RPMI8226 (cell line): ENCODE measurements at regions not wholly inside any gene's neighbourhood (a gene's known extent, or its start where the extent isn't known, plus 50 kb on each side); places are given as distances from the start of the nearest gene placed in this dataset.
"Not testable (repeated sequence)": the region's sequence is repeated elsewhere in the genome, so short reads cannot be mapped to it uniquely, and the experiment has no call there.

Source experiments
- DNase-seq: peaks from one replicate; pipeline ENCODE4 v3.0.0-alpha.2; 2015

DNA sequence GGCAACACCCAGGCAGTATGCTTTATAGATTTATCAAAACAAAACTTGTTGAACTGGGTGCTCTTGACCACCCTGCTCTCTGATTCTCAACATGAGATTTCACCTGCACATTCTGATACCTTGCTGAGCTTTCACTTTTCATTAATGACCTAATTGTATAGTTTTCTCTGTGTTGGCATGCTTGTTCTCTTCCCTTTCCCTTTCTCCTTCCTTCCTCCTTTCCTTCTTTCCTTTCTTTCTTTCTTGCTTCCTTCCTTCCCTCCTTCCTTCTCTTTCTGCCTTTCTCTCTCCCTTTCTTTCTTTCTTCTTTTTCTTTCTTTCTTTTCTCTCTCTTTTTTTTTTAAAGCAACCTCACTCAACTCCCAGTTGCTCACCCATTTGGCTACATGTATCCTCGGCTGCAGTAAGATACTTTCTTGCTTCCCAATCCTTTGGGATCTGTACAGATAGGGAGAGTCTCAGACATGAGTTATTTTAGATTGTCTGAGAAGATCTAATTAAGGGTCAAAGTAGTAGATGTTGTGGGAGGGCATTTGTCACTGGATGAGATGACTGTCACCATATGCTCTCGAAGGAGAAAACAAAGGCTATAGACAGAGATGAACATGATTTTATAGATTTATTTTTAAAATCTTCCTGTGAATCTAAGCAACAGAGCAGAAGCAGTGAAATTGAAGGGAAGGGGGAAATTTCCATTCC lies 458.0 kb downstream of the USP25 start:
- no peak for DNase-seq

- no peak for DNase-seq
Observed at GRCh38 chr21:16192902-16193301, 463.1 kb downstream of the USP25 start.

GRCh38 chr21:16193496-16194094 lies 463.8 kb downstream of the USP25 start:
- DNase-seq, result no peak

DNA sequence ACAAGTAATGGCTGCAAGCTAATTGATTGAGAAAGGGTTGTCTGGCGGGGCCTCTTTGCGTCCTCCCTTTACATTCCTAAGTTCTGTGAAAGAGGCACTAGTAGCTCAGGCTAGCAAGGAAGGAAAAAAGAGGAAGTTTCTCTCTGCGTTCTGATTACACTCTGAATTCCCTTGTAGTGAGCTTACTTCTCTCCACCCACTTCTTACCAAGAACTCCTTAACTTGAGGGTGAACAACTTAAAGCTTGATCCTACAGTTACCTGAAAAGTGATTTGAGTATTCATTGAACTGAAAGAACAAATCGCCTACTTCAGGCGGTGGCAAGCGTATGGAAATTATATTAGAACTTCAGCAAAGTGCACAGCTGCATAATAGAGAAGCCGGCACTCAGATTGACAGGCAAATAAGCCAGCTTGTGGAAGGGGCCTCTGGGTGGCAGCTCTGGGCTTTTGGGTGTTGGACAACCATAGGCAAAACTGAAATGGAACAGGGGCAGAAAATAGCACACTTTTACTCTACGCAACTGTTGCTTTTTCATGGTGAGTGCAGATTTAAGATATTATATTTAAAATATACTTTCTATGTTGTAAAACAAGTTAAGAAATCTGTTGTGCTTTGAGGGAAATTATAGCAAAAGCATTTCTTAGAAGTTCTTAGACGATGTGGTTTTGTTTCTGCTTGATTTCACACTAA lies 464.5 kb downstream of the USP25 start:
- DNase-seq, result peak; percentile 90

- DNase-seq, result peak; percentile 60
Observed at GRCh38 chr21:16194788-16195537, 465.2 kb downstream of the USP25 start.

DNA sequence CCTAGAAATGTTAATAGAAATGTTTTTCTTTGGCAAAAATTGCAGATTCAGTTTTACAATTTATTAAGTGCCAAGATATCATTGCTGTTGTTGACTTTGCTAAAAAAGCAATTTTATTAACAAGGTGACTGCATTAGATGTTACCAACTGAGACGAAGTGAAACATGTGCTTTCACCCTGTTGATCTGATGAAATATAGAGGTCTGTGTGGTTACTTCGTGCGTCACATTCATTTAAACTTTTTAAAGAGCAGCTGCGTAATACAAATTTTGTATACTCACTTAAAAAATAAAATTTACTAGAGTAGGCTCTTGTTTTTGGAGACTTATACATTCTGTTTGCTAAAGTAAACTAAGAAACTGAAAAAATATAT lies 465.7 kb downstream of the USP25 start:
- DNase-seq, result peak; percentile 64

DNA sequence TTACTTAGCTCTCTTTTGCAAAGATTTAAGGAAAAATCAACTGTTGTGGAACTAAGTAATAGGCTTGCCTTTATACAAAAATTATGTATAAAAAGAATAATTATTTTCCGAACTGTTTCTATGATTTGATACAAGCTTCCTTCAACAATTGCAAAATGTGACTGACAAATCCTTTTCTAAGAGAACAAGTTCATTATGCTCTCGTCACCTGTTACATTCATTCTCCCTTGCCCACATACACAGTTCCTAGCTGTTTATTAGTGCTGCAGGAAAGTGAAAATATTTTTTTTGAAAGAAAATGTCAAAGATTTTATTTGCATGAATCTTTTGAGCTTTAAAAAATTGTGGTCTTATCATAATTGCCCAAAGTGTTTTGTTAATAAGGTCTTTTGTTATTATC lies 466.2 kb downstream of the USP25 start:
- peak; percentile 42 for DNase-seq

GRCh38 chr21:16198546-16198945 lies 468.8 kb downstream of the USP25 start:
- DNase-seq, result no peak

- DNase-seq, result no peak
Observed at GRCh38 chr21:16199539-16199938, 469.8 kb downstream of the USP25 start.

DNA sequence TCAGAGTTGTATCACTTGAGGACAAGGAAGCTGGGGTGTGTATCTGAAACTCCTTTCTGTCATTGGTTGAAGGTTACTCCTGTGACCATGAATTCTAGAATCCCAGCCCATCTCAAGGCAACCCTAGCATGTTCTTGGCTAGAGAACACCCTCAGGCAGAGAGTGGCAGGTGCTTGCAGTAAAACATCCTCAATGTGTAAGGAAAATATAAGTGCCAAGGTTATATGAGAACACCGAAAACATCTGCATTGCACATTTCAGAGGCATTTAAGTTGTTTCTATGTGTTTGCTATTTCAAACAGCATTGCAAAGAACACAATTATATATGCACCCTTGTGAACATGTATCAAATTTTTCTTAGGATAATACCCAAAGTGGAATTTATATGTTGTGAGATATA lies 471.9 kb downstream of the USP25 start:
- DNase-seq, result no peak

GRCh38 chr21:16205527-16205926 lies 475.7 kb downstream of the USP25 start:
- no peak for DNase-seq

GRCh38 chr21:16211339-16212303 lies 481.8 kb downstream of the USP25 start:
- no peak for DNase-seq

- no peak for DNase-seq
Observed at GRCh38 chr21:16213518-16213917, 483.7 kb downstream of the USP25 start.

GRCh38 chr21:16215193-16215592 lies 485.4 kb downstream of the USP25 start:
- DNase-seq, result no peak

DNA sequence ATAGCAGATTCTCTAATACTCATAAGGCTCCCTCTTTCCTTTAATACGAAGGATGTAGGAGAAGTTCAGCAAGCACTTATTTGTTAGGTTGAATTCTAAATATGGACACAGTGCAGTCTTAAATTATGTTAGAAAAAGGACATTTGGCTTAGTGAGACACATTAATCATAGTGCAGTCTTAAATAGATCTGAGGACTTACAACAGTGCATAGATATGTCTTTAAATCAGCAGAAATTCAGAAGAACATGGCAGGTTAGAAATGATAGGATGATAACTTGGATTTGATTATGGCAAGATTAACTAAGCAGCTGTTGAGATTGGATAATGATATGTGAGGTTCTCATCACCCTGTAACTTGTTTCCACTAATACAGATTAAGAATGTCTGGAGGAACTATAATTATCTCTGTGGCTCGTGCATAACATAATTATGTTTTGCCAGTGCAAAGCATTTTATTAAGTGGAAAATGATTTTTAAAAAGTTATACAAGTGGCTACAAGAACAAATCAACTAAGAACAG lies 485.9 kb downstream of the USP25 start:
- DNase-seq, result no peak

GRCh38 chr21:16216288-16216962 lies 486.6 kb downstream of the USP25 start:
- no peak for DNase-seq

GRCh38 chr21:16218682-16219343 lies 489.0 kb downstream of the USP25 start:
- no peak for DNase-seq

GRCh38 chr21:16224756-16225155 lies 495.0 kb downstream of the USP25 start:
- DNase-seq, result not testable (repeated sequence)

- no peak for DNase-seq
Observed at GRCh38 chr21:16239659-16240265, 510.0 kb downstream of the USP25 start.

DNA sequence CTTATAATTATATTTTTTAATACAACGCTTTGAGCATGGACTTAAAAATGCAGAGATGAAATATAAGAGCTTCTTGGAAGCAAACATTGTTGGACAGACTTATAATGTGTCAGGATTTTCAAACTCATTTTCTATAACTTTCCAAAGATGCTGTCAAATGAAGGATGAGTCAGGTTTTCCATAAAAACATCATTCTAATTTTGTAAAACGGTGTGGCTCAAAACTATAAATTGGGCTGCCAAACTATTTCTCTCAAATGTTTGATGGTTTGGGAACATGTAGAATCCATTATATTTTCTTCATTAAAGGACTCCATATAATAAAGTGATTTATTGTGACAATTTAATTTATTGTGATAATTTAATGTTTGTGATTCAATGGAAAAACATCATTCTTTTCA lies 511.2 kb downstream of the USP25 start:
- no peak for DNase-seq
